ENCODE measurements at regions not wholly inside any gene's neighbourhood (a gene's known extent, or its start where the extent isn't known, plus 50 kb on each side); places are given as distances from the start of the nearest gene placed in this dataset.
"Not testable (repeated sequence)": the region's sequence is repeated elsewhere in the genome, so short reads cannot be mapped to it uniquely, and the experiment has no call there.

GRCh38 chr7:97305589-97305988 is 188.1 kb downstream of the SDHAF3 start:
- DNase-seq (ENCODE audit: low spot score): no peak
- Histone ChIP-seq H3K36me3 (no peaks in the 10 kb centered on the region), H3K27me3 (replicated peaks; ENCODE audit: insufficient read depth) (no peaks in the 10 kb centered on the region), H3K4me1 (replicated peaks) (no peaks in the 10 kb centered on the region), H3K9me3 (no peaks in the 10 kb centered on the region), H3K4me3 (no peak overlapping the region), H3K27ac (no peak overlapping the region)
- intact Hi-C loops (cut with DNase I): no loop called here
- 87% methylated on average over 8 of the region's 8 CpGs for WGBS
- TF ChIP-seq CTCF (IDR thresholded peaks at IDR 0.05) (no peak), POLR2A (IDR thresholded peaks at IDR 0.05) (no peak), POLR2AphosphoS5 (IDR thresholded peaks at IDR 0.05) (no peak)

GRCh38 chr7:97307521-97308108 is 190.1 kb downstream of the SDHAF3 start:
- DNase-seq (ENCODE audit: low spot score): no peak
- TF ChIP-seq CTCF (IDR thresholded peaks at IDR 0.05): no peak
- TF ChIP-seq POLR2A (IDR thresholded peaks at IDR 0.05): no peak
- no peak for TF ChIP-seq POLR2AphosphoS5 (IDR thresholded peaks at IDR 0.05)
- WGBS: 64% methylated on average over 3 of the region's 3 CpGs
- H3K27me3 ChIP-seq (replicated peaks; ENCODE audit: insufficient read depth): no peaks in the 10 kb centered on the region
- no peaks in the 10 kb centered on the region for H3K36me3 ChIP-seq
- no peak overlapping the region for H3K4me3 ChIP-seq
- H3K9me3 ChIP-seq: no peaks in the 10 kb centered on the region
- no peaks in the 10 kb centered on the region for H3K4me1 ChIP-seq (replicated peaks)
- H3K27ac ChIP-seq: no peak overlapping the region
- intact Hi-C loops (cut with DNase I): no loop called here

GRCh38 chr7:97313900-97314299 is 196.4 kb downstream of the SDHAF3 start:
- Histone ChIP-seq H3K4me1 (replicated peaks) (no peaks in the 10 kb centered on the region), H3K9me3 (no peaks in the 10 kb centered on the region), H3K36me3 (no peaks in the 10 kb centered on the region), H3K27ac (no peak overlapping the region), H3K4me3 (no peak overlapping the region), H3K27me3 (replicated peaks; ENCODE audit: insufficient read depth) (no peaks in the 10 kb centered on the region)
- WGBS: 73% methylated on average over 4 of the region's 4 CpGs
- TF ChIP-seq POLR2AphosphoS5 (IDR thresholded peaks at IDR 0.05): no peak
- no peak for TF ChIP-seq POLR2A (IDR thresholded peaks at IDR 0.05)
- no peak for TF ChIP-seq CTCF (IDR thresholded peaks at IDR 0.05)
- intact Hi-C loops (cut with DNase I): no loop called here
- no peak for DNase-seq (ENCODE audit: low spot score)

- WGBS: 32% methylated on average over 1 of the region's 1 CpG
- Histone ChIP-seq H3K4me3 (no peak overlapping the region), H3K9me3 (no peaks in the 10 kb centered on the region), H3K36me3 (no peaks in the 10 kb centered on the region), H3K4me1 (replicated peaks) (no peaks in the 10 kb centered on the region), H3K27ac (no peak overlapping the region), H3K27me3 (replicated peaks; ENCODE audit: insufficient read depth) (no peaks in the 10 kb centered on the region)
- no peak for DNase-seq (ENCODE audit: low spot score)
- intact Hi-C loops (cut with DNase I): no loop called here
- TF ChIP-seq POLR2AphosphoS5 (IDR thresholded peaks at IDR 0.05) (no peak), POLR2A (IDR thresholded peaks at IDR 0.05) (no peak), CTCF (IDR thresholded peaks at IDR 0.05) (no peak)
These were observed 200.1 kb downstream of the SDHAF3 start for GRCh38 chr7:97317575-97317974.

GRCh38 chr7:97329871-97330270 is 212.4 kb downstream of the SDHAF3 start:
- H3K27ac ChIP-seq; intact Hi-C loops (cut with DNase I); H3K4me1 ChIP-seq (replicated peaks); DNase-seq (ENCODE audit: low spot score); H3K9me3 ChIP-seq; H3K4me3 ChIP-seq; H3K27me3 ChIP-seq (replicated peaks; ENCODE audit: insufficient read depth); H3K36me3 ChIP-seq: not testable (repeated sequence)
- 64% methylated on average over 9 of the region's 9 CpGs for WGBS
